ENCODE measurements at regions not wholly inside any gene's neighbourhood (a gene's known extent, or its start where the extent isn't known, plus 50 kb on each side); places are given as distances from the start of the nearest gene placed in this dataset.
"Not testable (repeated sequence)": the region's sequence is repeated elsewhere in the genome, so short reads cannot be mapped to it uniquely, and the experiment has no call there.

DNA sequence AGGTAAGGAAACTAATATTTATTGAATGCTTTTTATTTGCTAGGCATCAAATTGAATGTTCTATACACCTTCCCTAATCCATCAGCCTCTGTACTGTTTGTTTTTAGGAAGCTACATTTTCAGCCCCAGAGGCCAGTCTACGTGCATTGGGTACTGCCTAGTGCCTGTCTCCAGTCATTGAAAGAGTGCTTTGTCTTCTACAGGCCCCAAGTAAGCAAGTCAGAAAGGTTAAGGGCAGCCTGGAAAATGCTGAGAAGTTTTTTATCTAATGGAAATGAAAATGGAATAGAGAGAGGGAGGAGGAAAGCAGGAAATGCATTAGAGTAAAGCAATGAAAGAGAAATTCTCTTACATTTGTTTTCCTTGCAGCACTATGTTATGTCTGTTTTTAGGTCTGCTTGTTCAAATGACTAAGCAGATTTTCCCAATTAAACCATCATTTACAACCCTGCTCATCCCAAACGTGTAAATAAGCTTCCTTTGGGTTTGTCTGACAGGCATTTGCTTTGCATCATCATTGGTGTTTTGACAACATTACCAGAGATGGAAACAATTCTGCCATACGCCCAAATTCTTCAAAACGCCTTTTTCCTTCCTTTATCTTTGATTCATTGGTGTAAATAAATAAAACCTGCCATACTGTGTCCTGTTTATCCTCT lies 116.0 kb upstream of the GOT2 start:
- Histone ChIP-seq H3K4me1 (ENCODE audit: control insufficient read depth, low read length) (no peaks in the 10 kb centered on the region), H3F3A (ENCODE audit: control insufficient read depth, insufficient read depth) (no peaks in the 10 kb centered on the region), H3K36me3 (ENCODE audit: control insufficient read depth, low read length) (no peaks in the 10 kb centered on the region), H4K20me1 (ENCODE audit: control insufficient read depth, insufficient read depth, low read depth, low read length) (no peaks in the 10 kb centered on the region), H3K9me2 (replicated peaks; ENCODE audit: control insufficient read depth, low read length) (no peaks in the 10 kb centered on the region), H3K27ac (ENCODE audit: low read depth, low read length) (no peak overlapping the region), H3K9me3 (ENCODE audit: control insufficient read depth, insufficient read depth, low read length) (no peaks in the 10 kb centered on the region), H3K27me3 (ENCODE audit: control insufficient read depth, low read length) (no peaks in the 10 kb centered on the region), H3K79me2 (ENCODE audit: control insufficient read depth, low read length) (no peaks in the 10 kb centered on the region), H3K4me3 (ENCODE audit: low read length) (no peak overlapping the region), H3K4me2 (ENCODE audit: low read length) (no peak overlapping the region)
- TF ChIP-seq, protein P1, sequence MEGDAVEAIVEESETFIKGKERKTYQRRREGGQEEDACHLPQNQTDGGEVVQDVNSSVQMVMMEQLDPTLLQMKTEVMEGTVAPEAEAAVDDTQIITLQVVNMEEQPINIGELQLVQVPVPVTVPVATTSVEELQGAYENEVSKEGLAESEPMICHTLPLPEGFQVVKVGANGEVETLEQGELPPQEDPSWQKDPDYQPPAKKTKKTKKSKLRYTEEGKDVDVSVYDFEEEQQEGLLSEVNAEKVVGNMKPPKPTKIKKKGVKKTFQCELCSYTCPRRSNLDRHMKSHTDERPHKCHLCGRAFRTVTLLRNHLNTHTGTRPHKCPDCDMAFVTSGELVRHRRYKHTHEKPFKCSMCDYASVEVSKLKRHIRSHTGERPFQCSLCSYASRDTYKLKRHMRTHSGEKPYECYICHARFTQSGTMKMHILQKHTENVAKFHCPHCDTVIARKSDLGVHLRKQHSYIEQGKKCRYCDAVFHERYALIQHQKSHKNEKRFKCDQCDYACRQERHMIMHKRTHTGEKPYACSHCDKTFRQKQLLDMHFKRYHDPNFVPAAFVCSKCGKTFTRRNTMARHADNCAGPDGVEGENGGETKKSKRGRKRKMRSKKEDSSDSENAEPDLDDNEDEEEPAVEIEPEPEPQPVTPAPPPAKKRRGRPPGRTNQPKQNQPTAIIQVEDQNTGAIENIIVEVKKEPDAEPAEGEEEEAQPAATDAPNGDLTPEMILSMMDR (IDR thresholded peaks at IDR 0.05; ENCODE audit: low read depth, low read length, poor library complexity, severe bottlenecking) = no peak
- no peak for TF ChIP-seq EZH2phosphoT487 (IDR thresholded peaks at IDR 0.05; ENCODE audit: borderline replicate concordance, low read length)

DNA sequence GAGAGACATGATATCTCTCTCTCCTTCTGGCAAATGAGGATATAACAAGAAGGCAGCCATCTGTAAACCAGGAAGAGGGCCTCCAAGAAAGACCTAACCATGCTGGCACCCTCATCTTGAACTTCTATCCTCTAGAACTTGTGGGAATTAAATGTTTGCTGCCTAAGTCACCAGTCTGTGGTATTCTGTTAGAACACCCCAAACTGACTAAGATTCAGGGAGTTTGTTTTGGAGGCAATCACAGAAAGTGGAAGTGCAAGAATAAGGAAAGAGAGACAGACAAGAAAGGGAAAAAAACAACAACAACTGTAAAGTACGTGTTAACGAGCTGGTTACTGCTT lies 114.5 kb upstream of the GOT2 start:
- H3K9me3 ChIP-seq (ENCODE audit: control insufficient read depth, insufficient read depth, low read length) = no peaks in the 10 kb centered on the region

DNA sequence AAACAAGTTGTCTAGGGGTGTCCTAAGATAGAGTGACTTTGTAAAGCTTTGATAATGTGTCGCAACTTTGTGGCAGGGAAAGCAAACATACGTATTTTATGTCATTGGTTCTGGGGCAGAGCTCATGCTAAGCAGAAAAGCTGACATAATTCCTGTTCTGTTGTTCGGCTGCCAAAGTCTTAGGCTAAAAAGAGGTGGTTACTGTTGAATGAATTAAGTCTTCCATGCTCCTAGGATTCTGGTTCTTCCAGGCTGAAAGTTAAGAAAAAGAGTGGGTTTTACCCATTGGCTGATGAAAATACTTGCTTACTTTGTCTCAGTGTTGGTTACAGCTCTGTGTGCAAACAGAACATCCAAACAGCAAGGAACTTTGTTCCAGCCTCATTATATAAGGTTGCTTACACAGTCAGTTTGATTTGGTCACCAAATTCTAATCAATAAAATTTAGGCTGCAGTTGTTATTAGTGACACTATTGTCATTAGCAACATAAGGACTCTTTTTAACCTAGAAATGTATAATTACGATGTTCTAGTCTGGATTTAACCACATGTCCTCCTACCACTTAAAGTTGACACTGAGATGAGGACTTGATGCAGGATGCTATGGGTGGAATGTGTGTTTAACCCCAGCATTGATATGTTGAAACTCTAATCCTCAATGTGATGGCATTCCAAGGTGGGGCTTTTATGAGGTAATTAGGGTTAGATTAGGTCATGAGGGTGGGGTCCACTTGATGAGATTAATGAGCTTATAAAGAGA lies 114.0 kb upstream of the GOT2 start:
- Histone ChIP-seq H3K4me3 (ENCODE audit: low read length) (no peak overlapping the region), H3K79me2 (ENCODE audit: control insufficient read depth, low read length) (no peaks in the 10 kb centered on the region), H3K27me3 (ENCODE audit: control insufficient read depth, low read length) (no peaks in the 10 kb centered on the region), H3K4me2 (ENCODE audit: low read length) (no peak overlapping the region), H4K20me1 (ENCODE audit: control insufficient read depth, insufficient read depth, low read depth, low read length) (no peaks in the 10 kb centered on the region), H3K9me2 (replicated peaks; ENCODE audit: control insufficient read depth, low read length) (no peaks in the 10 kb centered on the region), H3K4me1 (ENCODE audit: control insufficient read depth, low read length) (no peaks in the 10 kb centered on the region), H3K36me3 (ENCODE audit: control insufficient read depth, low read length) (no peaks in the 10 kb centered on the region), H3F3A (ENCODE audit: control insufficient read depth, insufficient read depth) (no peaks in the 10 kb centered on the region), H3K9me3 (ENCODE audit: control insufficient read depth, insufficient read depth, low read length) (no peaks in the 10 kb centered on the region), H3K27ac (ENCODE audit: low read depth, low read length) (no peak overlapping the region)
- no peak for TF ChIP-seq EZH2phosphoT487 (IDR thresholded peaks at IDR 0.05; ENCODE audit: borderline replicate concordance, low read length)
- TF ChIP-seq, protein P1 (IDR thresholded peaks at IDR 0.05; ENCODE audit: low read depth, low read length, poor library complexity, severe bottlenecking) = no peak

More for the DNA sequence above, 114.5 kb upstream of the GOT2 start:
- Histone ChIP-seq H3K36me3 (ENCODE audit: control insufficient read depth, low read length) (no peaks in the 10 kb centered on the region), H3K4me3 (ENCODE audit: low read length) (no peak overlapping the region), H3F3A (ENCODE audit: control insufficient read depth, insufficient read depth) (no peaks in the 10 kb centered on the region), H3K4me1 (ENCODE audit: control insufficient read depth, low read length) (no peaks in the 10 kb centered on the region), H3K27ac (ENCODE audit: low read depth, low read length) (no peak overlapping the region), H3K27me3 (ENCODE audit: control insufficient read depth, low read length) (no peaks in the 10 kb centered on the region), H3K4me2 (ENCODE audit: low read length) (no peak overlapping the region), H3K79me2 (ENCODE audit: control insufficient read depth, low read length) (no peaks in the 10 kb centered on the region), H4K20me1 (ENCODE audit: control insufficient read depth, insufficient read depth, low read depth, low read length) (no peaks in the 10 kb centered on the region), H3K9me2 (replicated peaks; ENCODE audit: control insufficient read depth, low read length) (no peaks in the 10 kb centered on the region)
- TF ChIP-seq, protein P1 (IDR thresholded peaks at IDR 0.05; ENCODE audit: low read depth, low read length, poor library complexity, severe bottlenecking) = no peak
- TF ChIP-seq EZH2phosphoT487 (IDR thresholded peaks at IDR 0.05; ENCODE audit: borderline replicate concordance, low read length) = no peak

DNA sequence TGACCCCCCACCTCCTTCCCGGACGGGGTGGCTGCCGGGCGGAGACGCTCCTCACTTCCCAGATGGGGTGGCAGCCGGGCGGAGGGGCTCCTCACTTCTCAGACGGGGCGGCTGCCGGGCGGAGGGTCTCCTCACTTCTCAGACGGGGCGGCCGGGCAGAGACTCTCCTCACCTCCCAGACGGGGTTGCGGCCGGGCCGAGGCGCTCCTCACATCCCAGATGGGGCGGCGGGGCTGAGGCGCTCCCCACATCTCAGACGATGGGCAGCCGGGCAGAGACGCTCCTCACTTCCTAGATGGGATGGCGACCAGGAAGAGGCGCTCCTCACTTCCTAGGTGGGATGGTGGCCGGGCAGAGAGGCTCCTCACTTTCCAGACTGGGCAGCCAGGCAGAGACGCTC lies 112.1 kb upstream of the GOT2 start:
- H3K4me3 ChIP-seq (ENCODE audit: low read length); H3K4me1 ChIP-seq (ENCODE audit: control insufficient read depth, low read length); H3K79me2 ChIP-seq (ENCODE audit: control insufficient read depth, low read length); H4K20me1 ChIP-seq (ENCODE audit: control insufficient read depth, insufficient read depth, low read depth, low read length); H3K36me3 ChIP-seq (ENCODE audit: control insufficient read depth, low read length); H3K9me3 ChIP-seq (ENCODE audit: control insufficient read depth, insufficient read depth, low read length); H3K4me2 ChIP-seq (ENCODE audit: low read length); H3K9me2 ChIP-seq (replicated peaks; ENCODE audit: control insufficient read depth, low read length); H3K27me3 ChIP-seq (ENCODE audit: control insufficient read depth, low read length); H3F3A ChIP-seq (ENCODE audit: control insufficient read depth, insufficient read depth); H3K27ac ChIP-seq (ENCODE audit: low read depth, low read length): not testable (repeated sequence)

Data from DOHH2 (cell line).